ENCODE measurements at regions not wholly inside any gene's neighbourhood (a gene's known extent, or its start where the extent isn't known, plus 50 kb on each side); places are given as distances from the start of the nearest gene placed in this dataset.

GRCh38 chr2:2560374-2561015 lies 229.4 kb upstream of the MYT1L start:
- DNase-seq (ENCODE audit: low read depth), result no peak
- no peak for TF ChIP-seq CTCF (IDR thresholded peaks at IDR 0.05; ENCODE audit: insufficient read depth, low read depth, low read length, missing control alignments)
- no peak overlapping the region for H3K4me3 ChIP-seq (ENCODE audit: low read depth, low read length)

GRCh38 chr2:2558476-2558875 lies 227.4 kb upstream of the MYT1L start:
- TF ChIP-seq CTCF (IDR thresholded peaks at IDR 0.05; ENCODE audit: insufficient read depth, low read depth, low read length, missing control alignments), result no peak
- no peak for DNase-seq (ENCODE audit: low read depth)

DNA sequence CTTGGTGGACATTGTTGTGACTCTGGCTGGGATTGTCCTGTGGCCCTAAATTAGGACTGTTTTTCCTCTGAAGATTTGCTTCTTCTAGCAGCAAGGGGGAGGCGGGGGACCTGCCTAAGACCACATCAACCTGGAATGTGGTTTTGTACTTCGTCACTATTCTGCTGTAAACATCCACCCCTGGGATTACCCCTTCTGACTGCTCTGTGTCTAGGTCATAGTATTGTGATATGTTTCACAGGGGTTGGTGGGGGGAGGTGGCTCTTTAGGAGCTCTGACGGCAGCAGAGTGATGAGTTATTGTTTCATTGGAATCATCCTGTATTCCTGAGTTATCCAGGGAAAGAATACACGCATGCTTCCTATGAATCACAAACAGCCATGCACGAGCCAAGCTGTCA lies 226.4 kb upstream of the MYT1L start:
- no peak overlapping the region for H3K4me3 ChIP-seq (ENCODE audit: low read depth, low read length)
- no peak for TF ChIP-seq CTCF (IDR thresholded peaks at IDR 0.05; ENCODE audit: insufficient read depth, low read depth, low read length, missing control alignments)
- no peak for DNase-seq (ENCODE audit: low read depth)

More at GRCh38 chr2:2558476-2558875, 227.4 kb upstream of the MYT1L start:
- no peak overlapping the region for H3K4me3 ChIP-seq (ENCODE audit: low read depth, low read length)

DNA sequence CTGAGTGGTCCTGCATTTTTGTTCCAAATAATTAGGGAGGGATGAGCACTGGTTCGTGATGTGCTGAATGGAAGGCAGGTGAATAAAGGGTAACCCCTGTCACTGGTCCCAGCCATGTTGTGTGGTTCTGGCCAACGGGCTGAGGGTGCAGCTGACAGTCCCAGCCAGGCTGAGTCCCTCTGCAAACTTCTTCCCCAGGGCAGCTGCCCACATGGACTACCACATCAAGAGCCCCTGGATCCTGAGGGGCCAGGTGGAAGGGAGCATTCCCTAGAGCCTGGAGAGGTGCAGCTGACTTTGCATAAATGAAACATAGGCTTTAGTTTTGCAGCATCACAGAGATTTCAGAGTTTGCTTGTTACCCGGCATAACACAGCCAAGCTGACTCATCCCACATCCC lies 219.8 kb upstream of the MYT1L start:
- no peak overlapping the region for H3K4me3 ChIP-seq (ENCODE audit: low read depth, low read length)
- no peak for TF ChIP-seq CTCF (IDR thresholded peaks at IDR 0.05; ENCODE audit: insufficient read depth, low read depth, low read length, missing control alignments)
- DNase-seq (ENCODE audit: low read depth), result no peak

DNA sequence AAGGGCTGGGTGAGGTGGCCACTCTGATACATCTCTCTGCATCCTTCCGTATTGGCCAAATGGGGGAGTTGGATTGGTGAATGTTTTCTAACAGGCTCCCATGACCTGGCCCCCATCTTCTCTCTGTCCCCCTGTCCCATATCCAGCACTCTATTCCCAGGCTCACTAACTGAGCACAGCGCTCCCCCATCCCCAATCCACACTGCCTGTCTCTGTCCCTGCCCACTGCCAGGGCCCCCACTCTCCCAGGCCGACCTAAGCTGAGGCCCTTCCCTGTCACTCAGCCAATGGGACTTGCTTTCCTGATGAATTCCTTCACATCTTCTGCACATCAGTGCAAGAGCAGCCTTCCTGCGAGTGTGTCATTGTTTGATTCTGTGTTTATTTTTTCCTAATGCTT lies 216.8 kb upstream of the MYT1L start:
- no peak for DNase-seq (ENCODE audit: low read depth)
- H3K4me3 ChIP-seq (ENCODE audit: low read depth, low read length), result no peak overlapping the region
- no peak for TF ChIP-seq CTCF (IDR thresholded peaks at IDR 0.05; ENCODE audit: insufficient read depth, low read depth, low read length, missing control alignments)

- no peak for TF ChIP-seq CTCF (IDR thresholded peaks at IDR 0.05; ENCODE audit: insufficient read depth, low read depth, low read length, missing control alignments)
- H3K4me3 ChIP-seq (ENCODE audit: low read depth, low read length), result no peak overlapping the region
- DNase-seq (ENCODE audit: low read depth), result no peak
Measured at GRCh38 chr2:2547451-2547850, 216.4 kb upstream of the MYT1L start.

DNA sequence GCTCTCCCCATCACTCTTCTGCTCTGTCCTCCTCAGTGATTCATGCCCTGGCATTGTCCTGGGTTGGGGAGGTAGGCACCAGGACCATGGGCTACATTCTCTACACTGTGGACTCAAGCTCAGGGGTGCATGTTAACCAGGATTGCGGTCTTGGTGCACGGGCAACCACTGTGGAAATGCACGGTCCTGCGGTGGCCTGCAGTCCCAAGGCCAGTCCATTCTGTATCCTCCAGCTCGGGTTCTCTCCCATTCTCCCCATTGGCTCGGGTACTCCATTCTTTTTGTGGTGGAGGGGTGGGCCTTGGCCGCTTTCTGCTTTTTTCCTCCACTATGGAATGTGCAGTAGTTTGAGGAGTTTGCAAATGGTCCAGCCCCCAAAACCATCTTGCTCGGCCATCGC lies 215.0 kb upstream of the MYT1L start:
- H3K4me3 ChIP-seq (ENCODE audit: low read depth, low read length), result no peak overlapping the region
- no peak for TF ChIP-seq CTCF (IDR thresholded peaks at IDR 0.05; ENCODE audit: insufficient read depth, low read depth, low read length, missing control alignments)
- DNase-seq (ENCODE audit: low read depth), result no peak
